ENCODE measurements at regions not wholly inside any gene's neighbourhood (a gene's known extent, or its start where the extent isn't known, plus 50 kb on each side); places are given as distances from the start of the nearest gene placed in this dataset.

- ChIA-PET POLR2A (interaction anchor here (0.9 kb wide), 1 partner anchor 8 kb away, joined by 3 read pairs; no protein-coding TSS in a partner anchor), CTCF (ENCODE audit: low intra/inter-chr PET ratio) (no interaction called here)
- no peak overlapping the region for H3K27ac ChIP-seq (ENCODE audit: extremely low read depth, low read depth, low read length)
- no peak for TF ChIP-seq ZNF764 (CRISPR knock-in tag; IDR thresholded peaks at IDR 0.05; ENCODE audit: low read depth)
- TF ChIP-seq BACH1 (tag; IDR thresholded peaks at IDR 0.05) = no peak
- no peak for TF ChIP-seq ZNF316 (IDR thresholded peaks at IDR 0.05)
- TF ChIP-seq TSHZ1 (CRISPR knock-in tag; IDR thresholded peaks at IDR 0.05) = no peak
- no peak for TF ChIP-seq RERE (CRISPR knock-in tag; IDR thresholded peaks at IDR 0.05; ENCODE audit: borderline replicate concordance)
- no peak for TF ChIP-seq GABPB2 (CRISPR knock-in tag; conservative IDR thresholded peaks at IDR 0.05)
- no peak for TF ChIP-seq ZNF639 (CRISPR knock-in tag; conservative IDR thresholded peaks at IDR 0.05 in 1 of 2, IDR thresholded peaks at IDR 0.05 in 1 of 2)
- no peak for TF ChIP-seq ZNF551 (CRISPR knock-in tag; IDR thresholded peaks at IDR 0.05)
- TF ChIP-seq HDAC3 (IDR thresholded peaks at IDR 0.05; ENCODE audit: borderline replicate concordance, partially characterized antibody) = no peak
- TF ChIP-seq ETS1 (conservative IDR thresholded peaks at IDR 0.05; ENCODE audit: control insufficient read depth, low read depth, low read length) = no peak
Measured at GRCh38 chr3:67305922-67306321, 307.8 kb downstream of the KBTBD8 start.

More at GRCh38 chr3:67305922-67306321, 307.8 kb downstream of the KBTBD8 start:
- no peaks in the 10 kb centered on the region for H3K36me3 ChIP-seq (ENCODE audit: control insufficient read depth, insufficient read depth, low read length)
- DNase-seq (ENCODE audit: extremely low read depth in 1 of 4, low spot score in 3 of 4) = no peak
- H3K4me2 ChIP-seq (ENCODE audit: insufficient read depth, low read length) = no peak overlapping the region
- no peaks in the 10 kb centered on the region for H3K9me1 ChIP-seq (ENCODE audit: control insufficient read depth, insufficient read depth, low read length)
- WGBS (ENCODE audit: insufficient coverage, low coverage, missing lambda C conversion rate) = 4% methylated on average over 2 of the region's 2 CpGs
- H3K79me2 ChIP-seq (ENCODE audit: control insufficient read depth, insufficient read depth, low read length) = no peaks in the 10 kb centered on the region
- no peak for FAIRE-seq
- H2AFZ ChIP-seq (ENCODE audit: low read depth, low read length) = no peak overlapping the region
- H3K9ac ChIP-seq (ENCODE audit: insufficient read depth in 1 of 2, low read depth in 2 of 2, low read length in 2 of 2) = no peak overlapping the region
- H3K4me1 ChIP-seq (replicated peaks in 1 of 2; ENCODE audit: control insufficient read depth in 2 of 2, insufficient read depth in 2 of 2, low read length in 2 of 2) = no peaks in the 10 kb centered on the region
- H3K4me3 ChIP-seq = no peak overlapping the region
- no peak for ATAC-seq
- no peaks in the 10 kb centered on the region for H3K27me3 ChIP-seq (ENCODE audit: control insufficient read depth in 2 of 2, insufficient read depth in 2 of 2, low read length in 2 of 2)
- H3K9me3 ChIP-seq (replicated peaks; ENCODE audit: control insufficient read depth, insufficient read depth, low read depth, low read length) = no peaks in the 10 kb centered on the region
- in situ Hi-C loops (cut with MboI) = no loop called here
- H4K20me1 ChIP-seq (replicated peaks; ENCODE audit: control insufficient read depth, insufficient read depth, low read length) = no peaks in the 10 kb centered on the region
- BruUV-seq (replicated peaks) = no TSS peak
- intact Hi-C loops (cut with micrococcal nuclease) = no loop called here
